Neural crest cell (in vitro differentiated cells): ENCODE measurements at regions not wholly inside any gene's neighbourhood (a gene's known extent, or its start where the extent isn't known, plus 50 kb on each side); places are given as distances from the start of the nearest gene placed in this dataset.

ENCODE experiments used
- DNase-seq: peaks from one replicate; pipeline ENCODE4 v3.0.0; 2021; ENCODE audit warnings: low read depth, mixed read lengths, low spot score
- H3K27ac Mint-ChIP-seq: one replicate; pipeline ENCODE4 v1.8.0; 2021; ENCODE audit warnings: mild to moderate bottlenecking, mixed read lengths; ENCODE audit not compliant: unreplicated experiment
- H3K27me3 Mint-ChIP-seq: 2 replicates; pipeline ENCODE4 v1.8.0; 2021; ENCODE audit warnings: low read depth, mild to moderate bottlenecking, mixed read lengths
- H3K36me3 Mint-ChIP-seq: 2 replicates; pipeline ENCODE4 v1.8.0; 2021; ENCODE audit warnings: low read depth, mild to moderate bottlenecking, mixed read lengths
- H3K4me1 Mint-ChIP-seq: 2 replicates; pipeline ENCODE4 v1.8.0; 2021; ENCODE audit warnings: mixed read lengths
- H3K4me3 Mint-ChIP-seq: one replicate; pipeline ENCODE4 v1.8.0; 2021; ENCODE audit warnings: mild to moderate bottlenecking, mixed read lengths
- H3K9me3 Mint-ChIP-seq: 2 replicates; pipeline ENCODE4 v1.8.0; 2021; ENCODE audit warnings: mixed read lengths
- CTCF ChIP-seq: fragments of 200-600 bp; sonication (generic); conservative IDR thresholded peaks from 2 replicates; pipeline ENCODE4 v1.5.0; 2021; ENCODE audit warnings: antibody characterized with exemption, mild to moderate bottlenecking

- no peak for DNase-seq
- Mint-ChIP-seq H3K4me1 (peaks cover 8% of the 10 kb centered on the region), H3K4me3 (no peak overlapping the region), H3K27ac (no peak overlapping the region), H3K36me3 (no peaks in the 10 kb centered on the region), H3K27me3 (no peaks in the 10 kb centered on the region), H3K9me3 (no peaks in the 10 kb centered on the region)
- no peak for TF ChIP-seq CTCF
Measured at GRCh38 chr21:41558842-41559241, 50.9 kb upstream of the TMPRSS2 start.

- no peaks in the 10 kb centered on the region for H3K27me3 Mint-ChIP-seq
- H3K27ac Mint-ChIP-seq, result no peak overlapping the region
- H3K9me3 Mint-ChIP-seq, result no peaks in the 10 kb centered on the region
- H3K36me3 Mint-ChIP-seq, result no peaks in the 10 kb centered on the region
- H3K4me3 Mint-ChIP-seq, result no peak overlapping the region
- no peak for TF ChIP-seq CTCF
- H3K4me1 Mint-ChIP-seq, result peaks cover 8% of the 10 kb centered on the region
- no peak for DNase-seq
Measured at GRCh38 chr21:41557884-41558283, 49.9 kb upstream of the TMPRSS2 start.
